GM12892 (cell line): ENCODE measurements at regions not wholly inside any gene's neighbourhood (a gene's known extent, or its start where the extent isn't known, plus 50 kb on each side); places are given as distances from the start of the nearest gene placed in this dataset.

Source experiments
- POLR2A ChIP-seq: IDR thresholded peaks from 2 replicates; pipeline ENCODE4 v1.6.1; 2011; ENCODE audit warnings: low read depth, low read length, control low read depth
- POLR2AphosphoS5 ChIP-seq: IDR thresholded peaks from 2 replicates; pipeline ENCODE4 v1.6.1; 2011; ENCODE audit warnings: low read depth, low read length, control low read depth

DNA sequence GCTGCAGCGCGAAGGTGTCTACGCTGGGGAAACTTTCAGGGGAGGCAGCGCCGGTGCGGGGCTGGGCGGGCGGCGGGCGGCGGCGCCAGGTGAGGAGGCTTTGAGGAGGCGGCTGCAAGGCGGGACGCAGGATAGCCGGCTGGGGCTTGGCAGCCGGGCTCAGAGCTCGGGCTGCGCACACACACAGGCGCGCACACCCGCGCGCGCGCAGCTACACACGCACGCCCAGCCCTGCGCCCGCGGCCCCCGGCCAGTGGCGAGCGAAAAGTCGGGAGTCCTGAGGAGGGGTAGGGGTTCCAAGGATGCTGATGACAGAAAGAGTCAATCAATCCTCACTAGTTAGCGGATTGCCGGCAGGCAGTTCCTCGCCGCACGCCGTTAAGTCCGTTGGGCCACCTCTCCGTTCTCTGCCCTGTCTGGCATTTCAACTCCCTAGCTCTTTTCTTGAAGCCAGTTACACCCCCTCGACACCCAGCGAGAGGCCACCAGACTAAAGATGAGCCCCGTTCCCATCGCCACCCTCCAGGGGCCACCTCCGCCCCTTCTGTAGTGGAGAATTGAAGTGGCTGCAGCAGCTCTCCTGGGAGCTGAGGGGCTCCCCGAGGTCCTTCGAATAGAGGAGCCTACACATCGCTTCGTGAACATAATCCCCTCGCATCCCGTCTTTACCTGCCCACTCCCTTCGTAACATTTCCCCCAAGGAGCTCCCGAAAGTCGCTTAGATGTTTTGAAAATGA, 1640.3 kb upstream of the C9orf72 start, which contains the start of gene LINGO2:
- TF ChIP-seq POLR2A (no peak), POLR2AphosphoS5 (no peak)
